Vagina (tissue), 2 donors: ENCODE measurements at regions not wholly inside any gene's neighbourhood (a gene's known extent, or its start where the extent isn't known, plus 50 kb on each side); places are given as distances from the start of the nearest gene placed in this dataset.

Source experiments
- DNase-seq, 2 donors: peaks; one replicate each; pipeline ENCODE4 v3.0.0-alpha.2; 2017; ENCODE audit errors: extremely low spot score in 2 of 2
- H3K27ac ChIP-seq: fragments of 200-600 bp; sonication (generic); one replicate; pipeline ENCODE4 v1.5.1; 2019
- H3K27me3 ChIP-seq: fragments of 200-600 bp; sonication (generic); one replicate; pipeline ENCODE4 v1.5.1; 2019
- H3K36me3 ChIP-seq, 2 donors: fragments of 200-600 bp; sonication (generic); one replicate each; pipeline ENCODE4 v1.5.1; 2017 to 2019
- H3K4me1 ChIP-seq: fragments of 200-600 bp; sonication (generic); one replicate; pipeline ENCODE4 v1.5.1; 2019
- H3K4me3 ChIP-seq, 2 donors: fragments of 200-600 bp; sonication (generic); 1 replicate in 1 of 2; 2 replicates in 1 of 2; pipeline ENCODE4 v1.5.1; 2016 to 2019
- H3K9me3 ChIP-seq: fragments of 200-600 bp; sonication (generic); one replicate; pipeline ENCODE4 v1.5.1; 2019
- POLR2A ChIP-seq, 2 donors: fragments of 450-650 bp; IDR thresholded peaks; one replicate each; pipeline ENCODE4 v1.6.1; 2017; ENCODE audit warnings: antibody characterized with exemption in 2 of 2, mild to moderate bottlenecking in 2 of 2, moderate library complexity in 2 of 2
- POLR2AphosphoS5 ChIP-seq, 2 donors: sonication (generic); formaldehyde crosslinking; IDR thresholded peaks; one replicate each; pipeline ENCODE4 v1.9.0; 2017; ENCODE audit warnings: antibody characterized with exemption in 2 of 2, mild to moderate bottlenecking in 2 of 2, low read depth in 1 of 2; ENCODE audit not compliant: insufficient read depth in 1 of 2
- intact Hi-C: fragments of 100-400 bp; cut with DNase I; formaldehyde crosslinking; loops from one replicate; pipeline ENCODE4 v1.15.1; 2023
- TF ChIP-seq, protein P1 (sequence below), 3 experiments: fragments of 450-650 bp in 2 of 3; fragments of 200-600 bp in 1 of 3; sonication (generic) in 1 of 3; IDR thresholded peaks; one replicate each; pipeline ENCODE4 v1.5.1; 2017 to 2019; ENCODE audit warnings: antibody characterized with exemption in 3 of 3, mild to moderate bottlenecking in 2 of 3, moderate library complexity in 2 of 3

- Histone ChIP-seq H3K9me3 (no peaks in the 10 kb centered on the region), H3K27ac (no peak overlapping the region), H3K4me3 (no peak overlapping the region), H3K27me3 (no peaks in the 10 kb centered on the region), H3K36me3 (no peaks in the 10 kb centered on the region), H3K4me1 (no peaks in the 10 kb centered on the region)
- no peak for DNase-seq
- TF ChIP-seq, protein P1, sequence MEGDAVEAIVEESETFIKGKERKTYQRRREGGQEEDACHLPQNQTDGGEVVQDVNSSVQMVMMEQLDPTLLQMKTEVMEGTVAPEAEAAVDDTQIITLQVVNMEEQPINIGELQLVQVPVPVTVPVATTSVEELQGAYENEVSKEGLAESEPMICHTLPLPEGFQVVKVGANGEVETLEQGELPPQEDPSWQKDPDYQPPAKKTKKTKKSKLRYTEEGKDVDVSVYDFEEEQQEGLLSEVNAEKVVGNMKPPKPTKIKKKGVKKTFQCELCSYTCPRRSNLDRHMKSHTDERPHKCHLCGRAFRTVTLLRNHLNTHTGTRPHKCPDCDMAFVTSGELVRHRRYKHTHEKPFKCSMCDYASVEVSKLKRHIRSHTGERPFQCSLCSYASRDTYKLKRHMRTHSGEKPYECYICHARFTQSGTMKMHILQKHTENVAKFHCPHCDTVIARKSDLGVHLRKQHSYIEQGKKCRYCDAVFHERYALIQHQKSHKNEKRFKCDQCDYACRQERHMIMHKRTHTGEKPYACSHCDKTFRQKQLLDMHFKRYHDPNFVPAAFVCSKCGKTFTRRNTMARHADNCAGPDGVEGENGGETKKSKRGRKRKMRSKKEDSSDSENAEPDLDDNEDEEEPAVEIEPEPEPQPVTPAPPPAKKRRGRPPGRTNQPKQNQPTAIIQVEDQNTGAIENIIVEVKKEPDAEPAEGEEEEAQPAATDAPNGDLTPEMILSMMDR (IDR thresholded peaks at IDR 0.05) = no peak
- TF ChIP-seq POLR2A (IDR thresholded peaks at IDR 0.05) (no peak), POLR2AphosphoS5 (IDR thresholded peaks at IDR 0.05; ENCODE audit: insufficient read depth in 1 of 2, low read depth in 1 of 2) (no peak)
- intact Hi-C loops = no loop called here
These were observed 52.5 kb upstream of the VSTM5 start for GRCh38 chr11:93902921-93903320.

DNA sequence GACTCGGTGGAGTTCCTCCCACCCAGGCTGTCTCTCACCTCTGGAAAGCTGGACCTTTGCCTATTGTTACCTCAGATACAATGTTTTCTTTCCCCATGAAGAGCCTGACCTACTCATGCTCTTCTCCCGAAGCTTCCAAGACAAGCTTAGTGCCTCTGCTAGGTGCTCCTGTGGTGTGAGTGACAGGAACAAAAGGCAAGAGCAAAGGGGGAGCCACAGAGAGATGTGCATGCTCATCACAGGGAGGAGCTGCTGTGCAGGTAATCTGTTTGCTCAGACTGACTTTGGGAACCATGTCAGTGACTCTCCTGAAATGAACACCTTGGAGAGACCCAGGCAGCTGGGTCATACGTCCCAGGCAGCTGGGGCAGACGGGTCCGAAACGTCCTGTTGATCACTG is 53.6 kb upstream of the VSTM5 start:
- Histone ChIP-seq H3K27me3 (no peaks in the 10 kb centered on the region), H3K4me1 (no peaks in the 10 kb centered on the region), H3K4me3 (no peak overlapping the region), H3K27ac (no peak overlapping the region), H3K36me3 (no peaks in the 10 kb centered on the region), H3K9me3 (no peaks in the 10 kb centered on the region)
- TF ChIP-seq POLR2A (IDR thresholded peaks at IDR 0.05) (no peak), POLR2AphosphoS5 (IDR thresholded peaks at IDR 0.05; ENCODE audit: insufficient read depth in 1 of 2, low read depth in 1 of 2) (no peak)
- TF ChIP-seq, protein P1 (IDR thresholded peaks at IDR 0.05) = no peak
- intact Hi-C loops = no loop called here
- DNase-seq = no peak

- no peak for DNase-seq
- TF ChIP-seq, protein P1 (IDR thresholded peaks at IDR 0.05) = no peak
- TF ChIP-seq POLR2A (IDR thresholded peaks at IDR 0.05) (no peak), POLR2AphosphoS5 (IDR thresholded peaks at IDR 0.05; ENCODE audit: insufficient read depth in 1 of 2, low read depth in 1 of 2) (no peak)
- H3K4me3 ChIP-seq = no peak overlapping the region
- intact Hi-C loops = no loop called here
- H3K9me3 ChIP-seq = no peaks in the 10 kb centered on the region
- no peaks in the 10 kb centered on the region for H3K27me3 ChIP-seq
- no peaks in the 10 kb centered on the region for H3K36me3 ChIP-seq
- H3K27ac ChIP-seq = no peak overlapping the region
- no peaks in the 10 kb centered on the region for H3K4me1 ChIP-seq
These were observed 54.3 kb upstream of the VSTM5 start for GRCh38 chr11:93904716-93905115.

DNA sequence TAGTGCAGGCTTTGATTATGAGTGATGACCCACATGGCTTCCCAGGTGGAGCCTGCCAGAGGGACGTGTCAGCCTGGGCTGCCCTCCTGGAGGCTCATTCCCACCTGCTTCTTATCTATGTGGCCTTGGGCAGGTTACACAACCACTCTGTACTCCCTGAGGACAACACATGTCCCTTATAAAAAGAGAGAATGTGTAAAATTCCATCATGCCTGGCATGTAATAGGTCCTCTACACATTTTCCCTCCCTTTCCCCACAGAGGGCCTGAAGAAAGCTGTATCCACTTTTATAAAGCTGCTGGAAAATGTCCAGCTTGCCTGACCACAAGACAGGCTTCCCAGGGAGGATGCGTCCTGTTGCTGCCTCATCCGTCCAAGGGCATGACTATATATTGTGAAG is 55.0 kb upstream of the VSTM5 start:
- Histone ChIP-seq H3K27me3 (no peaks in the 10 kb centered on the region), H3K4me3 (no peak overlapping the region), H3K36me3 (no peaks in the 10 kb centered on the region), H3K27ac (no peak overlapping the region), H3K4me1 (no peaks in the 10 kb centered on the region), H3K9me3 (no peaks in the 10 kb centered on the region)
- no peak for DNase-seq
- intact Hi-C loops = no loop called here
- TF ChIP-seq POLR2A (IDR thresholded peaks at IDR 0.05) (no peak), POLR2AphosphoS5 (IDR thresholded peaks at IDR 0.05; ENCODE audit: insufficient read depth in 1 of 2, low read depth in 1 of 2) (no peak)
- TF ChIP-seq, protein P1 (IDR thresholded peaks at IDR 0.05) = no peak

- no peak for DNase-seq
- Histone ChIP-seq H3K27ac (no peak overlapping the region), H3K4me1 (no peaks in the 10 kb centered on the region), H3K9me3 (no peaks in the 10 kb centered on the region), H3K4me3 (no peak overlapping the region), H3K36me3 (no peaks in the 10 kb centered on the region), H3K27me3 (no peaks in the 10 kb centered on the region)
- TF ChIP-seq, protein P1 (IDR thresholded peaks at IDR 0.05) = no peak
- TF ChIP-seq POLR2A (IDR thresholded peaks at IDR 0.05) = no peak
- intact Hi-C loops = no loop called here
These were observed 56.1 kb upstream of the VSTM5 start for GRCh38 chr11:93906486-93906885.
